ENCODE measurements at regions not wholly inside any gene's neighbourhood (a gene's known extent, or its start where the extent isn't known, plus 50 kb on each side); places are given as distances from the start of the nearest gene placed in this dataset.
A peak's percentile ranks its signal among the peaks of the same experiment; 100 is the strongest.

DNA sequence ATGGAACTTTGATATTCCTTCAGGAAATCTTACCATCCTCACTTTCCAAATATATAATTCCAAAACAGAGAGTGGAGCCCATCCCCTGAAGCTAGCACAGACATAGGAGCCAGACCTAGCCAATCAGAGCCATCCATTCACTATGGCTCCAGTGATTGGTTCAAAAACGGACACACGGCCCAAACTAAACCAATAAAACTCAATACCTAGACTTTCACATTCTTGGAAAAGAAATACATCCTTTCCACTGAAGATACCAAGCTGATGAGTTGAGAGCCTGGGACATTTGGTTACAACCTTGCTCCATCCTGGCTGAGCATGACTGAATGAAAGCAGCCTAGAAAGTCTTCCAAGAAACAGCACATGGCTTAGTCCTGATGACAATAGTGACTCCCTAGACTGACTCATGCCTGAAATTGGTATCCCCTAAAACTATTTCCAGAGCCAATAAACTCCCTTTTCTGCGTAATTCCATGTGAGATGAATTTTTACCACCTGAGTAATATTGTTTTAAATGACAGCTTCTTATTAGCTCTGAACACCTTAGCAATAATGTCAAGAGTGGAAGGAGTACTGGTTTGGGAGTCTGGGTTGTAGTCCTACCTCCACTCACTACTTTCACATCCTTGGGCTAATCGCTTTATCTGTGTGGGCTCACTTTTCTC is 189.6 kb upstream of the LNX1 start:
- DNase-seq (ENCODE audit: low read depth in 4 of 4, low spot score in 3 of 4) = no peak

DNA sequence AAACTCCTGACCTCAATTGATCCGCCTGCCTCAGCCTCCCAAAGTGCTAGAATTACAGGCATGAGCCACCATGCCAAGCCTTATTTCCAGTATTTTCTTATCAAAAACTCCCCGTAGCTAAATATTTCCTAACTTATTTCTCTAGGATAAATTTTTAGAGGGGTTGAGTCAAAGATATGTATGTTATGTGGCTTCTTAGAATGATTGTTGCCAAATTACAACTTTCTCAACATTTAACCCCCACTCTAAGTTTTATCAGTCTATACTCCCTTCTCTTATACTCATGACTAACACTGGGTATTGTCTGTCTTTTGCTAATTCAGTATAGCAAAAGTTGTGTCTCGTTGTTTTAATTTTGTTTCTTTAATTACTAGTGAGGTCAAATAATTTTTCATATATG is 187.7 kb upstream of the LNX1 start:
- no peak for DNase-seq (ENCODE audit: low read depth in 4 of 4, low spot score in 3 of 4)

DNA sequence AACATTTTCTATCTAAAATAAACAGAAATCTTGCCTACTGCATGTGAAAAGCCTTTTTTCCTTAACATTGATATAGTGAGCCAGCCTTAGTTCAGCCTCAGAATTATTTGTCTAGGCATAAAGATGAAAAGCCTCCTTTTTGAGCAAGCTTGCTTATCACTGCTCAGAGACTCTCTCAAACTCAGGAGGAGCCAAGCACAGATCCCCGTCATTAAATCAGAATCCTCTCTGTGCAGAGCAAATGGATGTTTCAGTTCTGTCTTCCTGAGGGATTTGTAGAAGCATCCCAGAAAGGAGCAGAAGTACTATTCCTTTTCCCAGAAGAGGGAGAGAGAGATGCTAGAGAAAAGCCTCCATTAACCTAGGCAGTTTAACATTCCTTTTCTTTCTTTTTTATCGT is 186.9 kb upstream of the LNX1 start:
- DNase-seq (ENCODE audit: low read depth in 4 of 4, low spot score in 3 of 4) = no peak

- no peak for DNase-seq (ENCODE audit: low read depth in 4 of 4, low spot score in 3 of 4)
These were observed 186.1 kb upstream of the LNX1 start for GRCh38 chr4:53777244-53777984.

GRCh38 chr4:53776141-53776540 is 184.9 kb upstream of the LNX1 start:
- DNase-seq (ENCODE audit: low read depth in 4 of 4, low spot score in 3 of 4) = no peak

DNA sequence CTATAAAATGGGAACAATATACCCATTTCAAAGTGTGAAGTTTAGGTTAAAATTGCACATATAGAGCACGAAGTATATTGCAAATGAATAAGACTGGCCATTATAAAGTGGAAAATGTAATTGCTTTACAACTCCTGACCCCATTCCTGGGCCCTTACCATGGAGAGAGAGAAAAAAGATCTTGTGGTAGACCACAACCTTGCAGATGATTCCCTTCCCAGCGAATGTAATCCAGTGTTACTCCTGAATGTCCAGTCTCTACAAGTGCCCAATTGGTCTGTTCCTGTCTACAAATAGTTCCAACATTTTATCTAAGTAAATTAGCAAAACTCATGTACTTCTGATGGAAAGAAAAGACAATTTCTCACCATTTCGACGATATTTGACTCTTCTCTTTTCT is 184.1 kb upstream of the LNX1 start:
- DNase-seq (ENCODE audit: low read depth in 4 of 4, low spot score in 3 of 4) = no peak

GRCh38 chr4:53771326-53771725 is 180.0 kb upstream of the LNX1 start:
- DNase-seq (ENCODE audit: low read depth in 4 of 4, low spot score in 3 of 4) = no peak

GRCh38 chr4:53767482-53767881 is 176.2 kb upstream of the LNX1 start:
- DNase-seq (ENCODE audit: low read depth in 4 of 4, low spot score in 3 of 4) = no peak

DNA sequence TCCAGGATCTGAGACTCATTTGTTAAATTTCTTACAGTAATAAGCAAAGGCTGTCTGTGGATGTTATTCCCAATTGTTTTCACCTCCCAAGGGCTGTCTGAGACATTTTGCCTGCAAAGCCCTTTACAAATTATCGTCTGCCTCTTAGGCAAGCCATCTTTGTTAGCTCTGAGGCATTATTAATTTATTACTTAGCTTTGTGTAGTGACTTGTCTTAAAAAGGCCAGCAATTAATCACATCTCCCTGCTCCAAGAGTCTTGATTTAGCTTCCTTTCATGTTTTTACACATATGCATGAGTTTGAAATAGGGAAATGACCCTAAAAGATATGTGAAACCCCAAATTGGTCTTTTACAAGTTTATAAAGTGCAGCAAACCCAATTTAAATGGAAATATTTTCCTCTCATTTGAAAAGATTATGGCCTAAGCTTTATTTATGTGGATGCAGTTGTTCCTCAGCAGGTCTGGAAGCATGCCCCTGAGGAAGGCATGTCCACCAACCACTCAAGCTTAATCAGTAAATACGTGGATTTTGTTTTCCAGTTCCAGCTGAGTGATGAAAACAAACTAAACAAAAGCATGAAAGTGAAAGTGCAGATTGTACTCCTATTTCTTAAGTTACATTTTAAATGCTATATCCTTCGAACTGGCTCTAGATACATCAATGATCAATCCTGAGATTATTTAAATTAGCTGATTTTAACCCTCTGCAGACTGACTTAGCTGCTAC is 173.6 kb upstream of the LNX1 start:
- peak in 1 of 4 donors; percentile 41 for DNase-seq (ENCODE audit: low read depth in 4 of 4, low spot score in 3 of 4)

- DNase-seq (ENCODE audit: low read depth in 4 of 4, low spot score in 3 of 4) = no peak
These were observed 172.7 kb upstream of the LNX1 start for GRCh38 chr4:53763813-53764597.

DNA sequence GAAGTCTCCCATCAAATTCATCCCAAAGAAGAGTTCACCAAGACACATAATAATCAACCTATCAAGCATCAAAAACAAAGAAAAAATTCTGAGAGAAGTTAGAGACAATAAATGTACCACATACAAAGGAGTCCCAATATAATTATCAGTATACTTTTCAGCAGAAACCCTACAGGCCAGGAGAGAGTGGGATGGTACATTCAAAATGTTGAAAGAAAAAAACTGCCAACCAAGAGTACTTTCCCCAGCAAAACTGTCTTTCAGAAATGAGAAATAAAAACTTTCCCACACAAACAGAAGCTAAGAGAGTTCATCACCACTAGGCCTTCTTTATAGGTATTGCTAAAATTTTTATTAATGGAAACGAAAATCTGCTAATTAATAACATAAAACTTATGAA is 164.4 kb upstream of the LNX1 start:
- no peak for DNase-seq (ENCODE audit: low read depth in 4 of 4, low spot score in 3 of 4)

- no peak for DNase-seq (ENCODE audit: low read depth in 4 of 4, low spot score in 3 of 4)
These were observed 160.8 kb upstream of the LNX1 start for GRCh38 chr4:53752124-53752523.

GRCh38 chr4:53748328-53748772 is 157.1 kb upstream of the LNX1 start:
- DNase-seq (ENCODE audit: low read depth in 4 of 4, low spot score in 3 of 4) = no peak

- DNase-seq (ENCODE audit: low read depth in 4 of 4, low spot score in 3 of 4) = no peak
These were observed 156.1 kb upstream of the LNX1 start for GRCh38 chr4:53747401-53747800.

DNA sequence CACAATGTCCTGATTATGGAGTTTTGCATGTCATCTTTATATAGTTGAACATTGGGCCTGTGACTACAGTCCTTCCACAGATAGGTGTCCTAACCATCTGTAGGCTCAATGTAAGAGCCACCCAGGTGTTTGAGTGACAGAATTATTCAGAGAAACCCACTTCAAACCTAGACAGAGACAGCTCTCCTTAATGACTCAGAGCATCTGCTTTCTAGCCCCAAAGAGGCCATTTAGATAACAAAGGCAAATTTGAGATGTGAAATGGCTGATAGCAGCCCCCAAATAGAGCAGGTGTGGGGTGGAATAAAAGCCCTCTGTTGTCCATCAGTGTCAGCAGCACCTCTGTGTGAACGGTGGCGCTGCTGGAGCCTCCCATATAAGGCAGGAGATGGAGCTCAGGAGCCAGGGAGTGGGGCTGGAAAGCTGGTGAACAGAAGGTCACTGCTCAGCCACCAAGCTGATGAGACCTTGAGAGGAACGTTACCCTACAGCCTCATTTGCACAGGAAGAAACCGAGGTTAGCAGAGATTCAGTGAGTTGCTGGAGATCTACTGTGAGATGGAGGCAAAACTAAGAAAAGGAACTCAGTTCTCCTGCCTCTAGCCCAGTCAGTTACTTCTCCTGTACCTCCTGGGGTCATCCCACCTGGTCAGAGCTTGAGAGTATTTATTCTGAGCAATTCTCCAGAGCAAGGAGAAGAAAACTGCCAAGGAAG is 153.3 kb upstream of the LNX1 start:
- no peak for DNase-seq (ENCODE audit: low read depth in 4 of 4, low spot score in 3 of 4)

GRCh38 chr4:53734584-53735353 is 143.5 kb upstream of the LNX1 start:
- DNase-seq (ENCODE audit: low read depth in 4 of 4, low spot score in 3 of 4) = no peak

GRCh38 chr4:53734182-53734581 is 142.9 kb upstream of the LNX1 start:
- DNase-seq (ENCODE audit: low read depth in 4 of 4, low spot score in 3 of 4) = no peak

- no peak for DNase-seq (ENCODE audit: low read depth in 4 of 4, low spot score in 3 of 4)
These were observed 141.4 kb upstream of the LNX1 start for GRCh38 chr4:53732661-53733060.

GRCh38 chr4:53730031-53730805 is 138.9 kb upstream of the LNX1 start:
- DNase-seq (ENCODE audit: low read depth in 4 of 4, low spot score in 3 of 4) = no peak
